Body of pancreas (tissue), 4 donors: ENCODE measurements at regions not wholly inside any gene's neighbourhood (a gene's known extent, or its start where the extent isn't known, plus 50 kb on each side); places are given as distances from the start of the nearest gene placed in this dataset.

Experiments used
- POLR2A ChIP-seq, 3 donors: fragments of 450-650 bp; IDR thresholded peaks; one replicate each; pipeline ENCODE4 v1.6.1; 2016; ENCODE audit warnings: antibody characterized with exemption in 3 of 3, mild to moderate bottlenecking in 2 of 3
- TF ChIP-seq, protein P1 (sequence below), 7 experiments: fragments of 450-650 bp in 4 of 7; fragments of 200-600 bp in 3 of 7; sonication (generic) in 3 of 7; IDR thresholded peaks; one replicate each; pipeline ENCODE4 v1.5.1; 2016 to 2019; ENCODE audit warnings: antibody characterized with exemption in 7 of 7

DNA sequence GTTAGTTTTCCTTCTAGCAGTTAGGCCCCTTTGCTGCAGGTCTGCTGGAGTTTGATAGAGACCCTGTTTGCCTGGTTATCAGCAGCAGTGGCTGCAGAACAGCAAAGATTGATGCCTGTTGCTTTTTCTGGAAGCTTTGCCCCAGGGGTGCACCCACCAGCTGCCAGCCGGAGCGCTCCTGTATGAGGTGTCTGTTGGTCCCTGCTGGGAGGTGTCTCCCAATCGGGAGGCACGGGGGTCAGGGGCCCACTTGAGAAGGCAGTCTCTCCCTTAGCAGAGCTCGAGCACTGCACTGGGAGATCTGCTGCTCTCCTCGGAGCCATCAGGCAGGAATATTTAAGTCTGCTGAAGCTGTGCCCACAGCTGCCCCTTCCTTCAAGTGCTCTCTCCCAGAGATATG lies 825.3 kb upstream of the GRM7 start:
- TF ChIP-seq, protein P1, sequence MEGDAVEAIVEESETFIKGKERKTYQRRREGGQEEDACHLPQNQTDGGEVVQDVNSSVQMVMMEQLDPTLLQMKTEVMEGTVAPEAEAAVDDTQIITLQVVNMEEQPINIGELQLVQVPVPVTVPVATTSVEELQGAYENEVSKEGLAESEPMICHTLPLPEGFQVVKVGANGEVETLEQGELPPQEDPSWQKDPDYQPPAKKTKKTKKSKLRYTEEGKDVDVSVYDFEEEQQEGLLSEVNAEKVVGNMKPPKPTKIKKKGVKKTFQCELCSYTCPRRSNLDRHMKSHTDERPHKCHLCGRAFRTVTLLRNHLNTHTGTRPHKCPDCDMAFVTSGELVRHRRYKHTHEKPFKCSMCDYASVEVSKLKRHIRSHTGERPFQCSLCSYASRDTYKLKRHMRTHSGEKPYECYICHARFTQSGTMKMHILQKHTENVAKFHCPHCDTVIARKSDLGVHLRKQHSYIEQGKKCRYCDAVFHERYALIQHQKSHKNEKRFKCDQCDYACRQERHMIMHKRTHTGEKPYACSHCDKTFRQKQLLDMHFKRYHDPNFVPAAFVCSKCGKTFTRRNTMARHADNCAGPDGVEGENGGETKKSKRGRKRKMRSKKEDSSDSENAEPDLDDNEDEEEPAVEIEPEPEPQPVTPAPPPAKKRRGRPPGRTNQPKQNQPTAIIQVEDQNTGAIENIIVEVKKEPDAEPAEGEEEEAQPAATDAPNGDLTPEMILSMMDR (IDR thresholded peaks at IDR 0.05), result no peak
- no peak for TF ChIP-seq POLR2A (IDR thresholded peaks at IDR 0.05)
